ENCODE measurements at regions not wholly inside any gene's neighbourhood (a gene's known extent, or its start where the extent isn't known, plus 50 kb on each side); places are given as distances from the start of the nearest gene placed in this dataset.

GRCh38 chr6:14995966-14996602, 249.8 kb upstream of the JARID2 start (continued):
- TF ChIP-seq EGR1 (IDR thresholded peaks at IDR 0.05; ENCODE audit: borderline replicate concordance in 1 of 2, low read depth in 2 of 2, low read length in 2 of 2) (no peak), NR2F1 (conservative IDR thresholded peaks at IDR 0.05) (no peak), BCLAF1 (IDR thresholded peaks at IDR 0.05) (no peak)

- WGBS (ENCODE audit: insufficient coverage, insufficient replicate concordance, low lambda C conversion rate, missing lambda C conversion rate) = 57% methylated on average over 4 of the region's 4 CpGs
- Histone ChIP-seq H3K9me3 (replicated peaks; ENCODE audit: control insufficient read depth, insufficient read depth, low read length) (no peaks in the 10 kb centered on the region), H3K4me2 (ENCODE audit: control insufficient read depth, insufficient read depth) (no peak overlapping the region), H3K4me1 (ENCODE audit: control insufficient read depth, insufficient read depth, low read length) (no peaks in the 10 kb centered on the region), H3K27ac (ENCODE audit: control insufficient read depth, insufficient read depth) (no peak overlapping the region), H3K36me3 (ENCODE audit: control insufficient read depth in 2 of 2, insufficient read depth in 2 of 2, low read length in 1 of 2) (no peaks in the 10 kb centered on the region), H2AFZ (ENCODE audit: control insufficient read depth, low read depth, low read length) (no peak overlapping the region), H4K20me1 (ENCODE audit: control insufficient read depth, insufficient read depth) (no peaks in the 10 kb centered on the region), H3K9ac (ENCODE audit: control insufficient read depth, insufficient read depth, low read length) (no peak overlapping the region), H3K4me3 (no peak overlapping the region), H3K27me3 (replicated peaks in 1 of 2; ENCODE audit: control insufficient read depth in 2 of 2, insufficient read depth in 2 of 2, low read length in 1 of 2) (no peaks in the 10 kb centered on the region), H3K79me2 (ENCODE audit: control insufficient read depth, insufficient read depth, low read length) (no peaks in the 10 kb centered on the region)
- FAIRE-seq (no peak), ATAC-seq (no peak), DNase-seq (ENCODE audit: low read depth, low spot score) (no peak)
- ChIA-PET CTCF (no interaction called here), SMC1A (ENCODE audit: uncharacterized antibody, unreplicated experiment) (no interaction called here), RAD21 (ENCODE audit: unreplicated experiment) (interaction anchor here (1.0 kb wide), 1 partner anchor 393 kb away, joined by 3 read pairs; no protein-coding TSS in a partner anchor), POLR2A (no interaction called here)
- in situ Hi-C loops (cut with MboI) (no loop called here), intact Hi-C loops (cut with micrococcal nuclease; ENCODE audit: unreplicated experiment) (no loop called here)
- TF ChIP-seq USF1 (IDR thresholded peaks at IDR 0.05; ENCODE audit: borderline replicate concordance, extremely low read length, insufficient read depth, low read depth, low read length) = peak; percentile 12
- TF ChIP-seq SIN3A (IDR thresholded peaks at IDR 0.05; ENCODE audit: low read depth, low read length) = no peak
- no TSS peak for BruUV-seq (replicated peaks)
These were observed 249.0 kb upstream of the JARID2 start for GRCh38 chr6:14996892-14997291.

Measured in GM12878 (cell line).